T-cell (primary cell): ENCODE measurements at regions not wholly inside any gene's neighbourhood (a gene's known extent, or its start where the extent isn't known, plus 50 kb on each side); places are given as distances from the start of the nearest gene placed in this dataset.

Source experiments
- ATAC-seq, 4 experiments: fragments of 200-7000 bp in 3 of 4; fragments of 150-1000 bp in 1 of 4; cut with Tn5 transposase; replicated peaks in 1 of 4; 1 replicate in 3 of 4; 2 replicates in 1 of 4; pipeline ENCODE4 v1.10.0; 2021; ENCODE audit warnings: moderate library complexity in 3 of 4, mild to moderate bottlenecking in 2 of 4, moderate number of reproducible peaks in 1 of 4
- CTCF ChIA-PET, 2 donors: fragments of 300-600 bp; sonication (Branson Sonifier 250); formaldehyde crosslinking; loops; one replicate each; lab custom pipeline; 2022; ENCODE audit warnings: antibody characterized with exemption in 2 of 2; lab: Charles Lee
- POLR2A ChIA-PET, 2 donors: fragments of 300-600 bp; sonication (Branson Sonifier 250); formaldehyde crosslinking; loops; one replicate each; lab custom pipeline; 2022; ENCODE audit warnings: antibody characterized with exemption in 2 of 2; lab: Charles Lee
- DNase-seq, 35 experiments: peaks; one replicate each; pipeline versions ENCODE4 v3.0.0 to v3.0.0-alpha.2; 2013 to 2023
- H3K27ac ChIP-seq: one replicate; pipeline ENCODE4 v1.5.1; 2013; ENCODE audit warnings: low read length
- H3K27me3 ChIP-seq, 2 experiments: replicated peaks in 1 of 2; 1 replicate in 1 of 2; 2 replicates in 1 of 2; pipeline versions ENCODE4 v1.6.1 to v1.7.0; 2013; ENCODE audit warnings: low read length in 1 of 2, mixed read lengths in 1 of 2; ENCODE audit not compliant: control insufficient read depth in 2 of 2, insufficient read depth in 2 of 2; ENCODE audit errors: extremely low read depth in 1 of 2
- H3K36me3 ChIP-seq, 2 donors: 1 replicate in 1 of 2; 2 replicates in 1 of 2; pipeline versions ENCODE4 v1.6.1 to v1.7.0; 2013; ENCODE audit warnings: low read length in 1 of 2; ENCODE audit not compliant: control insufficient read depth in 2 of 2, insufficient read depth in 1 of 2; ENCODE audit errors: extremely low read depth in 1 of 2
- H3K4me1 ChIP-seq, 2 experiments: 1 replicate in 1 of 2; 2 replicates in 1 of 2; pipeline versions ENCODE4 v1.6.1 to v1.7.0; 2013; ENCODE audit warnings: low read length in 2 of 2, mixed read lengths in 1 of 2; ENCODE audit not compliant: insufficient read depth in 2 of 2, control insufficient read depth in 1 of 2; ENCODE audit errors: extremely low read depth in 1 of 2
- H3K4me3 ChIP-seq, 2 donors: 1 replicate in 1 of 2; 2 replicates in 1 of 2; pipeline versions ENCODE4 v1.5.1 to v1.7.0; 2013; ENCODE audit warnings: mild to moderate bottlenecking in 2 of 2, low read length in 1 of 2, moderate library complexity in 1 of 2; ENCODE audit not compliant: control insufficient read depth in 1 of 2; ENCODE audit errors: extremely low read depth in 1 of 2
- H3K9me3 ChIP-seq: 2 replicates; pipeline ENCODE4 v1.7.0; 2013
- H3K27ac Mint-ChIP-seq, 2 donors: one replicate each; pipeline ENCODE4 v1.8.0; 2020 to 2021; ENCODE audit warnings: mild to moderate bottlenecking in 2 of 2, mixed read lengths in 2 of 2
- H3K27me3 Mint-ChIP-seq, 2 donors: one replicate each; pipeline ENCODE4 v1.8.0; 2021 to 2022; ENCODE audit warnings: mixed read lengths in 2 of 2
- H3K36me3 Mint-ChIP-seq: one replicate; pipeline ENCODE4 v1.8.0; 2021; ENCODE audit warnings: mixed read lengths
- H3K4me1 Mint-ChIP-seq, 3 donors: one replicate each; pipeline ENCODE4 v1.8.0; 2020 to 2022; ENCODE audit warnings: mixed read lengths in 3 of 3, mild to moderate bottlenecking in 1 of 3
- H3K4me3 Mint-ChIP-seq, 3 donors: one replicate each; pipeline ENCODE4 v1.8.0; 2020 to 2022; ENCODE audit warnings: mild to moderate bottlenecking in 3 of 3, mixed read lengths in 3 of 3, moderate library complexity in 3 of 3
- H3K9me3 Mint-ChIP-seq, 3 donors: one replicate each; pipeline ENCODE4 v1.8.0; 2020 to 2022; ENCODE audit warnings: mixed read lengths in 3 of 3
- WGBS: methylation state at CpG from one replicate; pipeline ENCODE4 v1.1.5; 2013; ENCODE audit warnings: missing lambda C conversion rate; ENCODE audit not compliant: insufficient coverage; 5-methylcytosine and 5-hydroxymethylcytosine counted together

DNA sequence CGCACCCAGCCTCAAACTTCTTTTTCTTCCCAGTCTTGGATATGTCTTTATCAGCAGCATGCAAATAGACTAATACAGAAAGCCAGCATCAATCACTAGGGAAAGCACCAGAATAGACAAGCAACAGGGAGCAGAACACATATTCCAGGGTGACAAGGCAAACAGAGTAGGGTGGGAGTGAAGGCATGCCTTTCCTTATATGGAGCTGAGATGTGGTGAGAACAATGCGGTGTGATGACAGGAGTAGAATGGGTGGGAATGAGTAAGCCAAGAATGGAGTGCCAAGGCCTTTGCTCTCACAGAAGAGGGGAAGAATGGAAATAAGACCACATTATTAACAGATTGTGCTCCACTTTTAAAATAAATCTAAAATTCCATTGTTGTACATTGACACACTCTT is 115.6 kb downstream of the CETN3 start:
- POLR2A ChIA-PET: no interaction called here
- 100% methylated on average over 1 of the region's 2 CpGs for WGBS
- Histone ChIP-seq H3K9me3 (no peaks in the 10 kb centered on the region), H3K36me3 (no peaks in the 10 kb centered on the region), H3K27me3 (no peaks in the 10 kb centered on the region), H3K4me3 (no peak overlapping the region), H3K27ac (no peak overlapping the region), H3K4me1 (no peaks in the 10 kb centered on the region)
- CTCF ChIA-PET: no interaction called here
- Mint-ChIP-seq H3K36me3 (no peaks in the 10 kb centered on the region), H3K27ac (no peak overlapping the region), H3K27me3 (peaks cover 1 to 19% of the 10 kb centered on the region in 2 donors), H3K4me3 (no peak overlapping the region), H3K4me1 (no peaks in the 10 kb centered on the region), H3K9me3 (no peaks in the 10 kb centered on the region)
- ATAC-seq: no peak
- DNase-seq: no peak

GRCh38 chr5:90290648-90291047 is 118.9 kb downstream of the CETN3 start:
- Histone ChIP-seq H3K4me1 (no peaks in the 10 kb centered on the region), H3K9me3 (no peaks in the 10 kb centered on the region), H3K27ac (no peak overlapping the region), H3K4me3 (no peak overlapping the region), H3K36me3 (no peaks in the 10 kb centered on the region), H3K27me3 (no peaks in the 10 kb centered on the region)
- H3K9me3 Mint-ChIP-seq: no peaks in the 10 kb centered on the region
- no peak overlapping the region for H3K4me3 Mint-ChIP-seq
- no peaks in the 10 kb centered on the region for H3K36me3 Mint-ChIP-seq
- POLR2A ChIA-PET: no interaction called here
- no peaks in the 10 kb centered on the region for H3K4me1 Mint-ChIP-seq
- CTCF ChIA-PET: no interaction called here
- ATAC-seq (no peak), DNase-seq (no peak)
- 77% methylated on average over 3 of the region's 5 CpGs for WGBS
- H3K27me3 Mint-ChIP-seq: peaks cover 1 to 10% of the 10 kb centered on the region in 2 donors
- H3K27ac Mint-ChIP-seq: no peak overlapping the region

GRCh38 chr5:90289837-90290236 is 119.7 kb downstream of the CETN3 start:
- H3K4me3 ChIP-seq: no peak overlapping the region
- DNase-seq (no peak), ATAC-seq (no peak)
- H3K27me3 ChIP-seq: no peaks in the 10 kb centered on the region
- Mint-ChIP-seq H3K36me3 (no peaks in the 10 kb centered on the region), H3K4me3 (no peak overlapping the region), H3K27ac (no peak overlapping the region), H3K4me1 (no peaks in the 10 kb centered on the region), H3K9me3 (no peaks in the 10 kb centered on the region), H3K27me3 (peaks cover 1 to 10% of the 10 kb centered on the region in 2 donors)
- no peaks in the 10 kb centered on the region for H3K9me3 ChIP-seq
- no peak overlapping the region for H3K27ac ChIP-seq
- CTCF ChIA-PET: no interaction called here
- no CpG with 5 or more reads among the region's 5 CpGs for WGBS
- no peaks in the 10 kb centered on the region for H3K4me1 ChIP-seq
- H3K36me3 ChIP-seq: no peaks in the 10 kb centered on the region
- POLR2A ChIA-PET: no interaction called here

DNA sequence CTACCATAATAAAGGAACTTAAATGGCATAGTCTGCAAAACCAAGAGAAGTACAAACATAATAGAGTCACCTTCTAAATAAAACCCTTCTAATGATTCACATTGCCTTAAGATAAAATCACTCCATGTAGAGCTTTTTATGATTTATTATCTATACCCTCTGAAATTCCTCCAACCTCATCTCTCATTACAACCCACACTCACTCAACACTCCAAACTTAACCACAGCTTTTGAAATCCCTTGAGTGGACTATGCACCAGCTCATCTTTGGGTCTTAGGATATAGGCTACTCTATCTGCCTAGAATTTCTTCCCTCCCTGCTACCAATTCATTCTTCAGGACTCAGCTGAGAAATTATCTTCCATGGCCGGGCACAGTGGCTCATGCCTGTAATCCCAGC is 122.5 kb downstream of the CETN3 start:
- no CpG with 5 or more reads among the region's 1 CpG for WGBS
- no peaks in the 10 kb centered on the region for H3K9me3 Mint-ChIP-seq
- CTCF ChIA-PET: no interaction called here
- no peak overlapping the region for H3K27ac ChIP-seq
- no peak overlapping the region for H3K4me3 ChIP-seq
- no peaks in the 10 kb centered on the region for H3K36me3 Mint-ChIP-seq
- no peak overlapping the region for H3K4me3 Mint-ChIP-seq
- H3K36me3 ChIP-seq: no peaks in the 10 kb centered on the region
- H3K27me3 Mint-ChIP-seq: peaks cover 4 to 7% of the 10 kb centered on the region in 2 donors
- no peaks in the 10 kb centered on the region for H3K4me1 ChIP-seq
- no peaks in the 10 kb centered on the region for H3K27me3 ChIP-seq
- H3K27ac Mint-ChIP-seq: no peak overlapping the region
- H3K4me1 Mint-ChIP-seq: no peaks in the 10 kb centered on the region
- ATAC-seq (no peak), DNase-seq (no peak)
- H3K9me3 ChIP-seq: no peaks in the 10 kb centered on the region
- POLR2A ChIA-PET: interaction anchor here in 1 of 2 donors (0.6 kb wide), 1 partner anchor 1187 kb away, joined by 3 read pairs; no protein-coding TSS in a partner anchor

DNA sequence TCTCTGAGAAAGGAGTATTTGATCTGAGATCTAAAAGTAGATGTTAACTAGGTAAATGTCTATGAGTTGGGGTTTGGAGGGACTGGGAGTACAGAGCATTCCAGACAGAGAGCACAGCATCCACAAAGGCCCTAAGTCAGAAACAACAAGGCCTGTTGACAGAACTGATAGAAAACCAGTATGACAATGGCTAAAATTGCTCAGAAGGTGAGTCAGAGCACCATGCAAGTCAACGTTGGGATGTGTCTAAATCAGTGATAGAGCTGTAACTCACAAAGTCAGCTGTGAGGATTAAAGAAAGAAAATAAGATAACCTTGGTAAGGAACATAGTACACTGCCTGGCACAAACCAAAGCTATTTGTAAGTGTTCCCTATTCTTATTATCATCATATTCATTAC is 124.0 kb downstream of the CETN3 start:
- H3K9me3 ChIP-seq: no peaks in the 10 kb centered on the region
- no peaks in the 10 kb centered on the region for H3K36me3 ChIP-seq
- H3K9me3 Mint-ChIP-seq: no peaks in the 10 kb centered on the region
- H3K4me3 Mint-ChIP-seq: no peak overlapping the region
- POLR2A ChIA-PET: no interaction called here
- ATAC-seq (no peak), DNase-seq (no peak)
- no peak overlapping the region for H3K27ac Mint-ChIP-seq
- no peaks in the 10 kb centered on the region for H3K27me3 ChIP-seq
- 0% methylated on average over 1 of the region's 1 CpG for WGBS
- no peaks in the 10 kb centered on the region for H3K4me1 Mint-ChIP-seq
- no peaks in the 10 kb centered on the region for H3K36me3 Mint-ChIP-seq
- H3K27ac ChIP-seq: no peak overlapping the region
- H3K27me3 Mint-ChIP-seq: peaks cover 5 to 7% of the 10 kb centered on the region in 2 donors
- no peaks in the 10 kb centered on the region for H3K4me1 ChIP-seq
- no peak overlapping the region for H3K4me3 ChIP-seq
- CTCF ChIA-PET: no interaction called here

GRCh38 chr5:90284375-90284774 is 125.2 kb downstream of the CETN3 start:
- CTCF ChIA-PET: no interaction called here
- Histone ChIP-seq H3K27me3 (no peaks in the 10 kb centered on the region), H3K9me3 (no peaks in the 10 kb centered on the region), H3K4me3 (no peak overlapping the region), H3K4me1 (no peaks in the 10 kb centered on the region), H3K36me3 (no peaks in the 10 kb centered on the region), H3K27ac (no peak overlapping the region)
- no peaks in the 10 kb centered on the region for H3K36me3 Mint-ChIP-seq
- no peaks in the 10 kb centered on the region for H3K9me3 Mint-ChIP-seq
- no peak overlapping the region for H3K27ac Mint-ChIP-seq
- ATAC-seq (no peak), DNase-seq (no peak)
- 90% methylated on average over 1 of the region's 1 CpG for WGBS
- POLR2A ChIA-PET: no interaction called here
- H3K4me1 Mint-ChIP-seq: no peaks in the 10 kb centered on the region
- no peak overlapping the region for H3K4me3 Mint-ChIP-seq
- peaks cover 6 to 7% of the 10 kb centered on the region in 2 donors for H3K27me3 Mint-ChIP-seq

DNA sequence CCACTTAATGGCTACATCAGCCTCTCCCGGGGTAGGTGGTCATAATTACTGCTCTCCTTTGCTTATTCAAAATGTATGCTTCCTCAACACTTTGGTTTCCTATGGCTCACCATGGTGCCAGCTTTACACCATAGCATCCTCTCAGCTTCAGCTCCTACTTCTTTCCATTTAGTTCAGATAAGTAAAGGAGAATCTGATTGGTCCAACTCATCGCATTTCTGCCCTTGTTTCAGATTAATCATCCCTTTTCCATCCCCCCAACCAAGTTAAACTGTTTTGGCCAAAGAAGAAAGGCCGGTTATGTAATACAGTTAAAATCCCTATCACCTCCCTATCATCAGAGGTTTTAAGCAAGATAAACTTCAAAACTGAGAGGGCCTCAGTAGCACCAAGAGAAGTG is 130.5 kb downstream of the CETN3 start:
- H3K4me1 ChIP-seq: no peaks in the 10 kb centered on the region
- peaks cover 11 to 13% of the 10 kb centered on the region in 2 donors for H3K27me3 Mint-ChIP-seq
- ChIA-PET CTCF (no interaction called here), POLR2A (no interaction called here)
- H3K4me3 Mint-ChIP-seq: no peak overlapping the region
- H3K36me3 Mint-ChIP-seq: no peaks in the 10 kb centered on the region
- WGBS: 73% methylated on average over 2 of the region's 3 CpGs
- no peaks in the 10 kb centered on the region for H3K4me1 Mint-ChIP-seq
- no peak for ATAC-seq
- H3K4me3 ChIP-seq: no peak overlapping the region
- H3K27me3 ChIP-seq: no peaks in the 10 kb centered on the region
- no peak overlapping the region for H3K27ac ChIP-seq
- H3K9me3 Mint-ChIP-seq: no peaks in the 10 kb centered on the region
- no peaks in the 10 kb centered on the region for H3K36me3 ChIP-seq
- no peak overlapping the region for H3K27ac Mint-ChIP-seq
- H3K9me3 ChIP-seq: no peaks in the 10 kb centered on the region
- DNase-seq: no peak
